ENCODE measurements at regions not wholly inside any gene's neighbourhood (a gene's known extent, or its start where the extent isn't known, plus 50 kb on each side); places are given as distances from the start of the nearest gene placed in this dataset.
"Not testable (repeated sequence)": the region's sequence is repeated elsewhere in the genome, so short reads cannot be mapped to it uniquely, and the experiment has no call there.

GRCh38 chr9:31807574-31808256 lies 576.7 kb upstream of the ACO1 start:
- DNase-seq (ENCODE audit: insufficient read length, low spot score): no peak

GRCh38 chr9:31808766-31809165 lies 575.7 kb upstream of the ACO1 start:
- no peak for FAIRE-seq
- DNase-seq (ENCODE audit: insufficient read length, low spot score): no peak

More at GRCh38 chr9:31807574-31808256, 576.7 kb upstream of the ACO1 start:
- no peak for FAIRE-seq

GRCh38 chr9:31820426-31820825 lies 564.0 kb upstream of the ACO1 start:
- DNase-seq (ENCODE audit: insufficient read length, low spot score) (no peak), FAIRE-seq (no peak)

DNA sequence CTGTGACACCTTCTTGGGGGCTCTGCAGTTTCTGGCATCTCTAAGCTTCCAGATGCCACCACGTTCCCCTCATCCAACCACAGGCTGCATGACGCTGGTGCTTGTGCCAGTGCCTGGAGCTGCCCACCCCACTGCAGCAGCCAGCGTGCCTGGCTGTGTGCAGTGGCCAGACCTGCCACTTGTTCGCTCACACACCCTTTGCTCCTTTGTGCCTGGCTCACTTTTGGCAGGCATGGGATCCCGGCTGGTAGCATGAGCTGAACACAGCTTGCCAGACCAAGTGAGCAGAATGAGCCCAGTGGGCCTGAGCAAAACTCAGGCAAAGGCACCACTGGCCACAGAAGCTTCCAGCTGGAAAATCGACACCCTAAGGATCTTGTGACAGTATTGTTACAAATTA lies 562.9 kb upstream of the ACO1 start:
- no peak for DNase-seq (ENCODE audit: insufficient read length, low spot score)
- no peak for FAIRE-seq

GRCh38 chr9:31823365-31823764 lies 561.1 kb upstream of the ACO1 start:
- FAIRE-seq (no peak), DNase-seq (ENCODE audit: insufficient read length, low spot score) (no peak)

DNA sequence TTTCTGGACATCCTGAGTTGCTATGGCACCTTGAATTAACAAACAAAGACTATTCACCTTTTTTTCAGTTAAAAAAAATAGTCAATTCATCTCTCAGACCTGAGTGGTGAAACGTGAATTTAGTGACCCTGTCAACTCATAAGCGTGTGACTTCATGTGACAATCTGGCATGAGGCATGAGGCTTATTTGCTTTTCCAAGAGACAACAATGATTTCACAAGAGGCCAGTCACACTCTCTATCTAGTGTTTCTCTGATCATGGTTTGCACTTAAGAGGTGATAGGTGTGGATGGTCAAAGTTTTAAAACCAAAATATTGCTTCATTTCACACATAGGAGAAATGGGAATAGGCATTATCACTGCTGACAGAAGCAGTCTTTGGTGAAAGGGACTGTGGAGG lies 559.6 kb upstream of the ACO1 start:
- DNase-seq (ENCODE audit: insufficient read length, low spot score): no peak
- FAIRE-seq: no peak

DNA sequence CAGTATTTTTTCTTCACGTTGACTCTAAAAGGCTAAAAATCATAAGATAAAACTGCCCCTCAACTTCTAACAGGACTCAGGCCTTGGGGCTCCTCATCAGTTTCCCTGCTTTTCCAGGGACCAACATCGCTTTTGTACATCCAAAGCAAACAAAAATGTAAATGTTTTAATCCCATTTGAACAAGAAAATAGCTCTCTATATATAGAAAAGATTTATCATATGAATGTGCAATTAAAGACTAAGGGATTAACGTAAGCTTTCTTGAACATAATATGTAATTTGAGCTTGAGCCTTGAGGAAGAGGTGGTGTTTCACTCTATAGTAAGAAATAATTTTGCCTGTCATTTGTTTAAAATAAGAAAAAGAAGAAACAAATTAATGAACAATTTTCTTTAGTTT lies 547.2 kb upstream of the ACO1 start:
- FAIRE-seq (no peak), DNase-seq (ENCODE audit: insufficient read length, low spot score) (no peak)

GRCh38 chr9:31839273-31839672 lies 545.2 kb upstream of the ACO1 start:
- DNase-seq (ENCODE audit: insufficient read length, low spot score) (no peak), FAIRE-seq (no peak)

DNA sequence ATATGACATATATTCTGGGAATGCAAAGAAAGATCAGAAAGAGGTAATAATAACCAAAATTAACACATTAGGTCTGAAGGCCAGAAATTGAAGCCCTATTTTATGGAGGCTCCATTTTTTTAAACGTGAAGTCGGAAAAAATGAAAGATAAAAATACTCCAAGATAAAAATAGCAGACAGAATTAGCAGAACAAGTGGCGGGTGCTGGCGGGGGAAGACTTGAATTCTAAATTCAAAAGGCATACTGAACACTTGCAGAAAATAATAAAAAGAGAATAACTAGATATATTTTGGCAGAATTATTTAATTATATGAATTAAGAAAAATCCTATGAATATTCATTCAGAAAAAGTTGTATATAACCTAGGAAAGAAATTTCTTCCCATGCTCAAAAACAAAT lies 543.7 kb upstream of the ACO1 start:
- no peak for DNase-seq (ENCODE audit: insufficient read length, low spot score)
- no peak for FAIRE-seq

GRCh38 chr9:31847963-31848362 lies 536.5 kb upstream of the ACO1 start:
- DNase-seq (ENCODE audit: insufficient read length, low spot score) (no peak), FAIRE-seq (no peak)

- no peak for DNase-seq (ENCODE audit: insufficient read length, low spot score)
These were observed 535.7 kb upstream of the ACO1 start for GRCh38 chr9:31848505-31849285.

DNA sequence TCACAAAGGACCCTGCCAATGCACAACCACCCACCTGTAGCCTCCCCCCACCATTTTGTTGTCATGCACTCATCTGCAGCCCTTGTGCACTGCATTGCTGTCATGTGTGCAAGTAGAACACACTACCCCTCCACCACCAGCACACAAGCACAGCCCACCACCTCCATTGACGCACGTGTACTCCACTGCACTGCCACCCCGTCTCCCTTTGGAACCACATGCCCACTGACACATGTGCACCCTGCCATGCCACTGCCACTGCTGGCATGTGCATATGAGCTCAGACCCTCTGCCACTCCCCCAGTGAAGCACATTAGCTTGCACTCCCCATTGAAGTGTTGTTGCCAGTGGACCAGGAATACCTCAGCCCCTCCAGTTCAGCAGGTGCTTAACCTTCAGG lies 530.3 kb upstream of the ACO1 start:
- no peak for FAIRE-seq
- no peak for DNase-seq (ENCODE audit: insufficient read length, low spot score)

More at GRCh38 chr9:31848505-31849285, 535.7 kb upstream of the ACO1 start:
- FAIRE-seq: no peak

DNA sequence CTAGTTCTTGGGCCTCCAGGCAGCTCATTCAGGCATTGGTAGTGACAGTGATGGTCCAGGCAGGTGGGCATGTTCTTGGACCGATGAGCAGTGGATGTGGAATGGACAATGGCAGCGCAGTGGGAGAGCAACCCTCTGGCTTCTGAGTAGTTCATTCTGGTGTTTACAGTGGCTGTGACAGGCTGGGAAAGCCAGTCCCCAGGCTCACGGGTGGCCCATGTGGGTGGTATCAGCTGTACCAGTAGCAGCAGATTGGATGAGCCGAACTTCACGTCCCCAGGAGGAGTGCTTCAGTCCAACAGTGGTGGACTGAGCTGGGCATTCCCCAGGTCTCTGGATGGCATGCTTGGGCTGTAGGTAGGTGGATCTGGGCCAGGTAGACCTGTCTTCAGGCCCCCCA lies 515.6 kb upstream of the ACO1 start:
- no peak for FAIRE-seq
- DNase-seq (ENCODE audit: insufficient read length, low spot score): no peak

DNA sequence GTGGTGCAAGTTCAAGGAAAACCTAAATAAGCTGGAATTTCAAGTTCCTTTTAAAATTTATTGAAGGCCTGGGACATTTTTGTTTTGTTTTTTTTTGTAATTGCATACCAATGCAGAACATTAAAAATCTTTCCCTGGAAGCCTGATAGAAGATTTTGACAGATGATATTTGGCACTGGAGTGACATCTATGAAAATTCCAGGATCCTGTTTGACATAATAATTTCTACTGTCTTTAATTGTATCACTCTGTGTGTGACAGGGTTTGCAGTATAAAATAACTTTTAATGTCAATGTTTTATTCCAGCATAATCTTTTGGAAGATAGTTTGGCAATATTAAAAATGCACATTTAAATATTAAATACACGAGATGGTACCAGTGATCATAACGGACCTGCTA lies 514.2 kb upstream of the ACO1 start:
- FAIRE-seq (no peak), DNase-seq (ENCODE audit: insufficient read length, low spot score) (no peak)

- FAIRE-seq: no peak
- no peak for DNase-seq (ENCODE audit: insufficient read length, low spot score)
These were observed 510.7 kb upstream of the ACO1 start for GRCh38 chr9:31873722-31874121.

DNA sequence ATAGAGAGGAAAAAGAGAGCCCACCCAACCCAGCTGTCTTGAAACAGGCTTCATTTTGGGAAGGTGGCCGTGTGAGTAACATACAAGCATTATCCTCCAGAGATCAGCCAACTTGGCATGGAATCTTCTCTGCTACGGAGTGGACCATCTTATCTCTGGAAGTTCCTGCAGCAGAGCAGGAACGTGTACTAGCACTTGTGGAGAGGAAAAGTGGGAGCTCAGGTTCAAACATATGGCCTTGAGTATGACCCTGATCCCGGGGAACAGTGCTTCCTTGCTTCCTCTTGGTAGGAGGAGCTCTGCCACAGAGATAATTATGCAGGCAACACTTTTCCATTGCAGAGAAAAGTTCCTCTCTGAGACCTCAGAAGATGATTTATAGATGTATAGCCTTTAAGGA lies 490.4 kb upstream of the ACO1 start:
- no peak for DNase-seq (ENCODE audit: insufficient read length, low spot score)
- no peak for FAIRE-seq

DNA sequence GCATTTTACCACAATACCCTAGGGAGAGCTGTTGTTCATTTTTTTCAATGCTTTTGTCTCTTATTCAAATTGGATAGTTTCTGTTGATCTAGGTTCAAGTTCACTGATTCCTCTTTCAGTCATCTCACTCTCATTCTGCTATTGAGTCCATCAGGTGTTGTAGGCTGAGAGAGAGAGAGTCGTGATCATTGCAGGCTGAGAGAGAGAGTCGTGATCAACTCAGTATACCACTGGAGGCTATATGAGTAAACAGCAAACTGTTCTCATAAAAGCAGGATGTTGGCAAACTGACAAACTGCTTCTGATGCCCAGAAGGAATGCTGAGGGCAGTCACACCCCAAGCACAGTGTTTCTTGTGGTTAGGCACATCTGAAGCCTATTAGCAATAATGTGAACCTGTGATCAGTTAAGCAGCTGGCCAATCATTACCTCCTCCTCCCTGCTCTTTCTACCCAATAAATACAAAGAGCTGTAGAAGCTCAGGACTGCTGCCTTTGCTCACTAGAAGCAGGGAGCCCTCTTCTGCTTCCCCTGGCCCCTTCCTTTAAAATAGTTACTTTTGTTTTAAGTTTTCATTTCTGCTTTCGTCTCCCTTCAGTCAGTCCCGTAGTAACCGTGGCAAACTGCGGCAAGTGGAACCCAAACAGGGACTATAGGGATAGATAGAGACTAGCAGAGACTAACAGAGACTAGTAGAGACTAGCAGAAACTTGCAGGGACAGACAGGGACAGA lies 476.1 kb upstream of the ACO1 start:
- DNase-seq (ENCODE audit: insufficient read length, low spot score) (no peak), FAIRE-seq (no peak)

GRCh38 chr9:31908891-31909480 lies 475.5 kb upstream of the ACO1 start:
- FAIRE-seq: no peak
- DNase-seq (ENCODE audit: insufficient read length, low spot score): no peak

GRCh38 chr9:31912636-31913035 lies 471.8 kb upstream of the ACO1 start:
- FAIRE-seq: no peak

GRCh38 chr9:31916591-31917241 lies 467.7 kb upstream of the ACO1 start:
- no peak for DNase-seq (ENCODE audit: insufficient read length, low spot score)
- no peak for FAIRE-seq

More at GRCh38 chr9:31912636-31913035, 471.8 kb upstream of the ACO1 start:
- DNase-seq (ENCODE audit: insufficient read length, low spot score): no peak

- DNase-seq (ENCODE audit: insufficient read length, low spot score); FAIRE-seq: not testable (repeated sequence)
These were observed 446.7 kb upstream of the ACO1 start for GRCh38 chr9:31937737-31938136.
